ENCODE measurements at regions not wholly inside any gene's neighbourhood (a gene's known extent, or its start where the extent isn't known, plus 50 kb on each side); places are given as distances from the start of the nearest gene placed in this dataset.
"Not testable (repeated sequence)": the region's sequence is repeated elsewhere in the genome, so short reads cannot be mapped to it uniquely, and the experiment has no call there.

DNA sequence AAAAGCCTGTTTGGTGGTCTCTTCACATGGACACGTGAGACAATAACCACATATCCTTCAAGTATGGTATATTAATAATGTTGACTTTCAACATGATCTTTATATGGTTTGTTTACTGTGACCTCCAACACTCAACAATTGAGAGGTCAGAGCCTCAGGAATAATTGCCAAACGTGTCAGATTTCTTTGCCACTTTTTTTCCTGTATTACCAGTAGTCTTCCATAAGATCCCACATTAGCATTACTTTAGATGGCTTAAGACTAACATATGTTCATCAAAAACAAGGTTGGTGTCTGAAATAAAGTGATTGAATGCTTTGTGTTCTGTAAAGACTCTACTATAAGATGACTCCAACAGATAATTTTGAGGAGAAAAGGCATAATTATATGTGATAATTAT, 118.7 kb upstream of the F3 start:
- TF ChIP-seq, protein P1, sequence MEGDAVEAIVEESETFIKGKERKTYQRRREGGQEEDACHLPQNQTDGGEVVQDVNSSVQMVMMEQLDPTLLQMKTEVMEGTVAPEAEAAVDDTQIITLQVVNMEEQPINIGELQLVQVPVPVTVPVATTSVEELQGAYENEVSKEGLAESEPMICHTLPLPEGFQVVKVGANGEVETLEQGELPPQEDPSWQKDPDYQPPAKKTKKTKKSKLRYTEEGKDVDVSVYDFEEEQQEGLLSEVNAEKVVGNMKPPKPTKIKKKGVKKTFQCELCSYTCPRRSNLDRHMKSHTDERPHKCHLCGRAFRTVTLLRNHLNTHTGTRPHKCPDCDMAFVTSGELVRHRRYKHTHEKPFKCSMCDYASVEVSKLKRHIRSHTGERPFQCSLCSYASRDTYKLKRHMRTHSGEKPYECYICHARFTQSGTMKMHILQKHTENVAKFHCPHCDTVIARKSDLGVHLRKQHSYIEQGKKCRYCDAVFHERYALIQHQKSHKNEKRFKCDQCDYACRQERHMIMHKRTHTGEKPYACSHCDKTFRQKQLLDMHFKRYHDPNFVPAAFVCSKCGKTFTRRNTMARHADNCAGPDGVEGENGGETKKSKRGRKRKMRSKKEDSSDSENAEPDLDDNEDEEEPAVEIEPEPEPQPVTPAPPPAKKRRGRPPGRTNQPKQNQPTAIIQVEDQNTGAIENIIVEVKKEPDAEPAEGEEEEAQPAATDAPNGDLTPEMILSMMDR (IDR thresholded peaks at IDR 0.05) = no peak
- intact Hi-C loops (cut with DNase I, micrococcal nuclease) = no loop called here
- ChIA-PET POLR2A (no interaction called here), CTCF (no interaction called here)
- H3K4me3 Mint-ChIP-seq = no peak overlapping the region
- H3K9me3 Mint-ChIP-seq = no peaks in the 10 kb centered on the region
- no peaks in the 10 kb centered on the region for H3K4me1 ChIP-seq (ENCODE audit: insufficient read depth, low read length)
- H3K36me3 Mint-ChIP-seq (ENCODE audit: low read depth) = no peaks in the 10 kb centered on the region
- H3K9me3 ChIP-seq (ENCODE audit: control insufficient read depth in 1 of 2, insufficient read depth in 1 of 2, low read length in 2 of 2) = no peaks in the 10 kb centered on the region
- H3K36me3 ChIP-seq (ENCODE audit: insufficient read depth, low read length) = no peaks in the 10 kb centered on the region
- no peak overlapping the region for H3K4me3 ChIP-seq (ENCODE audit: low read length)
- DNase-seq (no peak), ATAC-seq (ENCODE audit: poor library complexity) (no peak)
- no peaks in the 10 kb centered on the region for H3K27me3 ChIP-seq (ENCODE audit: control insufficient read depth in 1 of 2, insufficient read depth in 2 of 2, low read length in 2 of 2)
- H3K27ac Mint-ChIP-seq = no peak overlapping the region
- H3K4me1 Mint-ChIP-seq (ENCODE audit: low read depth) = no peaks in the 10 kb centered on the region
- H3K27ac ChIP-seq (ENCODE audit: low read depth in 1 of 2, low read length in 2 of 2) = no peak overlapping the region
- H3K27me3 Mint-ChIP-seq = peaks cover 2% of the 10 kb centered on the region

GRCh38 chr1:94659202-94659601, 117.6 kb upstream of the F3 start:
- H3K4me3 ChIP-seq (ENCODE audit: low read length); H3K27me3 Mint-ChIP-seq; H3K9me3 ChIP-seq (ENCODE audit: control insufficient read depth in 1 of 2, insufficient read depth in 1 of 2, low read length in 2 of 2); H3K4me1 ChIP-seq (ENCODE audit: insufficient read depth, low read length); H3K27ac Mint-ChIP-seq; DNase-seq; H3K4me3 Mint-ChIP-seq; H3K27ac ChIP-seq (ENCODE audit: low read depth in 1 of 2, low read length in 2 of 2); H3K36me3 ChIP-seq (ENCODE audit: insufficient read depth, low read length); CTCF ChIA-PET; H3K9me3 Mint-ChIP-seq; POLR2A ChIA-PET; H3K36me3 Mint-ChIP-seq (ENCODE audit: low read depth); intact Hi-C loops (cut with DNase I, micrococcal nuclease); H3K27me3 ChIP-seq (ENCODE audit: control insufficient read depth in 1 of 2, insufficient read depth in 2 of 2, low read length in 2 of 2); H3K4me1 Mint-ChIP-seq (ENCODE audit: low read depth); ATAC-seq (ENCODE audit: poor library complexity): not testable (repeated sequence)

- Histone ChIP-seq H3K36me3 (ENCODE audit: insufficient read depth, low read length) (no peaks in the 10 kb centered on the region), H3K4me1 (ENCODE audit: insufficient read depth, low read length) (no peaks in the 10 kb centered on the region), H3K27ac (ENCODE audit: low read depth in 1 of 2, low read length in 2 of 2) (no peak overlapping the region), H3K9me3 (ENCODE audit: control insufficient read depth in 1 of 2, insufficient read depth in 1 of 2, low read length in 2 of 2) (no peaks in the 10 kb centered on the region), H3K4me3 (ENCODE audit: low read length) (no peak overlapping the region), H3K27me3 (ENCODE audit: control insufficient read depth in 1 of 2, insufficient read depth in 2 of 2, low read length in 2 of 2) (no peaks in the 10 kb centered on the region)
- H3K36me3 Mint-ChIP-seq (ENCODE audit: low read depth) = no peaks in the 10 kb centered on the region
- ATAC-seq (ENCODE audit: poor library complexity) (no peak), DNase-seq (no peak)
- H3K27me3 Mint-ChIP-seq = peaks cover 6% of the 10 kb centered on the region
- no peaks in the 10 kb centered on the region for H3K4me1 Mint-ChIP-seq (ENCODE audit: low read depth)
- ChIA-PET CTCF (no interaction called here), POLR2A (no interaction called here)
- intact Hi-C loops (cut with DNase I, micrococcal nuclease) = no loop called here
- H3K27ac Mint-ChIP-seq = no peak overlapping the region
- no peak overlapping the region for H3K4me3 Mint-ChIP-seq
- no peaks in the 10 kb centered on the region for H3K9me3 Mint-ChIP-seq
- TF ChIP-seq, protein P1 (IDR thresholded peaks at IDR 0.05) = no peak
Observed at GRCh38 chr1:94658221-94658620, 116.7 kb upstream of the F3 start.

- CTCF ChIA-PET; POLR2A ChIA-PET; H3K4me1 ChIP-seq (ENCODE audit: insufficient read depth, low read length); H3K9me3 Mint-ChIP-seq; H3K27me3 ChIP-seq (ENCODE audit: control insufficient read depth in 1 of 2, insufficient read depth in 2 of 2, low read length in 2 of 2); H3K27ac Mint-ChIP-seq; H3K36me3 ChIP-seq (ENCODE audit: insufficient read depth, low read length); H3K4me3 ChIP-seq (ENCODE audit: low read length); DNase-seq; H3K9me3 ChIP-seq (ENCODE audit: control insufficient read depth in 1 of 2, insufficient read depth in 1 of 2, low read length in 2 of 2); H3K36me3 Mint-ChIP-seq (ENCODE audit: low read depth); H3K27ac ChIP-seq (ENCODE audit: low read depth in 1 of 2, low read length in 2 of 2); H3K27me3 Mint-ChIP-seq; H3K4me1 Mint-ChIP-seq (ENCODE audit: low read depth); H3K4me3 Mint-ChIP-seq; intact Hi-C loops (cut with DNase I, micrococcal nuclease); ATAC-seq (ENCODE audit: poor library complexity): not testable (repeated sequence)
Observed at GRCh38 chr1:94657776-94658175, 116.2 kb upstream of the F3 start.

Measured in CD4-positive, alpha-beta T cell (primary cell).